WTC11 (cell line): ENCODE measurements at regions not wholly inside any gene's neighbourhood (a gene's known extent, or its start where the extent isn't known, plus 50 kb on each side); places are given as distances from the start of the nearest gene placed in this dataset.

Experiments used
- ATAC-seq: fragments of 200-7000 bp; cut with Tn5 transposase; 2 replicates; pipeline ENCODE4 v1.10.0; 2021; ENCODE audit warnings: mild to moderate bottlenecking, moderate library complexity
- CTCF ChIA-PET: fragments of 300-600 bp; sonication (Branson Sonifier 250); formaldehyde crosslinking; loops from one replicate; lab custom pipeline; 2021; ENCODE audit warnings: antibody characterized with exemption; lab: Charles Lee
- POLR2A ChIA-PET: fragments of 350-600 bp; sonication (Branson Sonifier 250); formaldehyde crosslinking; loops from one replicate; lab custom pipeline; 2021; ENCODE audit warnings: antibody characterized with exemption; lab: Charles Lee
- DNase-seq: peaks from one replicate; pipeline ENCODE4 v3.0.0; 2021; ENCODE audit warnings: low spot score
- H3K27ac Mint-ChIP-seq: 2 replicates; pipeline ENCODE4 v1.8.0; 2021; ENCODE audit warnings: mixed read lengths
- H3K27me3 Mint-ChIP-seq: 2 replicates; pipeline ENCODE4 v1.8.0; 2021; ENCODE audit warnings: low read depth, mild to moderate bottlenecking, moderate library complexity, mixed read lengths
- H3K36me3 Mint-ChIP-seq: 2 replicates; pipeline ENCODE4 v1.8.0; 2021; ENCODE audit warnings: mixed read lengths
- H3K4me1 Mint-ChIP-seq: 2 replicates; pipeline ENCODE4 v1.8.0; 2022; ENCODE audit warnings: mixed read lengths
- H3K4me3 Mint-ChIP-seq: 2 replicates; pipeline ENCODE4 v1.8.0; 2021; ENCODE audit warnings: mild to moderate bottlenecking, moderate library complexity, mixed read lengths
- H3K9me3 Mint-ChIP-seq: 2 replicates; pipeline ENCODE4 v1.8.0; 2021; ENCODE audit warnings: mixed read lengths
- E2F1 ChIP-seq: sonication (generic); formaldehyde crosslinking; IDR thresholded peaks from 2 replicates; pipeline ENCODE4 v1.8.0; 2022; ENCODE audit warnings: mild to moderate bottlenecking, missing genetic modification reagents
- ELF4 ChIP-seq: sonication (generic); formaldehyde crosslinking; IDR thresholded peaks from 2 replicates; pipeline ENCODE4 v1.8.1; 2022; ENCODE audit warnings: low read depth, mild to moderate bottlenecking, moderate library complexity, missing genetic modification reagents
- ESRRA ChIP-seq: sonication (generic); formaldehyde crosslinking; IDR thresholded peaks from 2 replicates; pipeline ENCODE4 v1.8.1; 2022; ENCODE audit warnings: mild to moderate bottlenecking, missing genetic modification reagents, borderline replicate concordance
- GABPB1 ChIP-seq: sonication (generic); formaldehyde crosslinking; IDR thresholded peaks from 2 replicates; pipeline ENCODE4 v1.8.1; 2023; ENCODE audit warnings: mild to moderate bottlenecking, missing genetic modification reagents
- IRF1 ChIP-seq: sonication (generic); formaldehyde crosslinking; IDR thresholded peaks from 2 replicates; pipeline ENCODE4 v1.8.0; 2023; ENCODE audit warnings: missing genetic modification reagents
- JUN ChIP-seq: sonication (generic); formaldehyde crosslinking; IDR thresholded peaks from 2 replicates; pipeline ENCODE4 v1.8.0; 2023; ENCODE audit warnings: mild to moderate bottlenecking, missing genetic modification reagents
- NFE2L1 ChIP-seq: sonication (generic); formaldehyde crosslinking; IDR thresholded peaks from 2 replicates; pipeline ENCODE4 v1.8.1; 2023; ENCODE audit warnings: missing genetic modification reagents
- NFYB ChIP-seq: sonication (generic); formaldehyde crosslinking; conservative IDR thresholded peaks from 2 replicates; pipeline ENCODE4 v1.8.0; 2022; ENCODE audit warnings: low read depth, missing genetic modification reagents
- OVOL2 ChIP-seq: fragments of 250-450 bp; sonication (Bioruptor Pico); IDR thresholded peaks from 2 replicates; pipeline ENCODE4 v1.9.0; 2021; ENCODE audit warnings: mild to moderate bottlenecking, borderline replicate concordance
- PRRX2 ChIP-seq: fragments of 250-450 bp; sonication (Bioruptor Pico); IDR thresholded peaks from 2 replicates; pipeline ENCODE4 v1.8.0; 2021; ENCODE audit warnings: mild to moderate bottlenecking
- ZNF121 ChIP-seq: sonication (generic); formaldehyde crosslinking; IDR thresholded peaks from 2 replicates; pipeline ENCODE4 v1.8.0; 2023; ENCODE audit warnings: missing genetic modification reagents
- ZNF232 ChIP-seq: sonication (generic); formaldehyde crosslinking; IDR thresholded peaks from 2 replicates; pipeline ENCODE4 v1.8.0; 2022; ENCODE audit warnings: mild to moderate bottlenecking, missing genetic modification reagents
- ZNF263 ChIP-seq: sonication (generic); formaldehyde crosslinking; IDR thresholded peaks from 2 replicates; pipeline ENCODE4 v1.8.1; 2022; ENCODE audit warnings: low read depth, mild to moderate bottlenecking, moderate library complexity, missing genetic modification reagents
- ZSCAN18 ChIP-seq: fragments of 250-450 bp; sonication (Bioruptor Pico); IDR thresholded peaks from 2 replicates; pipeline ENCODE4 v2.1.2; 2022; ENCODE audit warnings: mild to moderate bottlenecking, moderate library complexity
- TF ChIP-seq, protein P1 (sequence below): sonication (generic); formaldehyde crosslinking; IDR thresholded peaks from 2 replicates; pipeline ENCODE4 v1.8.0; 2023; ENCODE audit warnings: mild to moderate bottlenecking, missing genetic modification reagents
- TF ChIP-seq, protein P2 (sequence below): sonication (generic); formaldehyde crosslinking; IDR thresholded peaks from 2 replicates; pipeline ENCODE4 v1.8.0; 2023; ENCODE audit warnings: missing genetic modification reagents, mild to moderate bottlenecking, borderline replicate concordance
- TF ChIP-seq, protein P3 (sequence below): sonication (generic); formaldehyde crosslinking; IDR thresholded peaks from 2 replicates; pipeline ENCODE4 v1.8.1; 2023; ENCODE audit warnings: mild to moderate bottlenecking, missing genetic modification reagents

DNA sequence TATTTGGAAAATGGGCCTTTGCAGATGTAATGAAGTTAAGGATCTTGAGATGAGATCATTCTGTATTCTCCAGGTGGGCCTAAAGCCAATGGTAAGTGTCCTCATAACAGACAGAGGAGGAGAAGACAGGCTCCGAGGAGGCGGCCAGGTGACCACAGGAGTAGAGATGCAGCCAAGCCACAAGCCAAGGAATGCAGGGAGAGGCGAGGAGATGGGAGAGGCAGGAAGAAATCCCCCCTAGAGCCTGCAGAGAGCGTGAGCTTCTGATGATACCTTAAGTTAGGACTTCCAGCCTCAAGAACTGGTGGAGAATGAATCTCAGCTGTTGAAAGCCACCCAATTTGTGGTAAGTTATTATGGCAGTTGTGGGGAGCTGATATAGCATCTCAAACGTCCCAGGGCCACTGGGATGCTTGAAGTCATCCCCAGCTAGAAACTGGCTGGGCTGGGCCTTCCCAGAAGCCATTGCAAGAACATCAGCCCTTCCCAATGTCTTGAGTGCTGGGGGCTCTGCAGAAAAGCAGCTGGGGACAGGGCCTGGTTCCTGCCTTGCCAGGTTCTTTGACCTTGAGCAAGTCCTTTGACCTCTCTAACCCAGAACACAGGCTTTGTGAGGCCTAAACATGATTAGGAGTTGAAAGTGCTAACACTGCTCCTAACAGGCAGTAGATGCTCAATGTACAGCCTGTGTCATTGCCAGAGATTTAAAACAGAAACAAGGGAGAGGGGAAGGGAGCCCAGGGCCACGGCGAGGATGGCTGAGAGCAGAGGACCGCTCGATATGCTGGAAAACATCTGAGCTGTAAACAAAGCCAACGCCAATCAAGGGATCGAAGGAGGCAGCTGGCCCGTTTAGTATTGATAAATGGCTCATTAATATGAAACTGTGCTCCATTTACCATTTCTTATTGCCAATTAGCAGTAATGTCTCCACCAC, 632.3 kb downstream of the TBC1D22A start:
- Mint-ChIP-seq H3K36me3 (0 out of 2 replicates have a peak, but pooled peaks cover 4% of the 10 kb centered on the region), H3K27me3 (no peaks in the 10 kb centered on the region; the same call in 1 of the 2 replicates), H3K9me3 (peaks cover 8% of the 10 kb centered on the region), H3K4me1 (no peaks in the 10 kb centered on the region), H3K27ac (no peak overlapping the region), H3K4me3 (no peak overlapping the region)
- TF ChIP-seq JUN (no peak), NFYB (CRISPR knock-in tag) (no peak), GABPB1 (no peak), E2F1 (CRISPR knock-in tag) (no peak), ZSCAN18 (no peak), ZNF121 (CRISPR knock-in tag) (no peak)
- ChIA-PET POLR2A (no interaction called here), CTCF (no interaction called here)
- DNase-seq (no peak), ATAC-seq (no peak)

- H3K4me1 Mint-ChIP-seq, result no peaks in the 10 kb centered on the region
- no peaks in the 10 kb centered on the region; the same call in 1 of the 2 replicates for H3K27me3 Mint-ChIP-seq
- peaks cover 4% of the 10 kb centered on the region for H3K9me3 Mint-ChIP-seq
- TF ChIP-seq, protein P1, sequence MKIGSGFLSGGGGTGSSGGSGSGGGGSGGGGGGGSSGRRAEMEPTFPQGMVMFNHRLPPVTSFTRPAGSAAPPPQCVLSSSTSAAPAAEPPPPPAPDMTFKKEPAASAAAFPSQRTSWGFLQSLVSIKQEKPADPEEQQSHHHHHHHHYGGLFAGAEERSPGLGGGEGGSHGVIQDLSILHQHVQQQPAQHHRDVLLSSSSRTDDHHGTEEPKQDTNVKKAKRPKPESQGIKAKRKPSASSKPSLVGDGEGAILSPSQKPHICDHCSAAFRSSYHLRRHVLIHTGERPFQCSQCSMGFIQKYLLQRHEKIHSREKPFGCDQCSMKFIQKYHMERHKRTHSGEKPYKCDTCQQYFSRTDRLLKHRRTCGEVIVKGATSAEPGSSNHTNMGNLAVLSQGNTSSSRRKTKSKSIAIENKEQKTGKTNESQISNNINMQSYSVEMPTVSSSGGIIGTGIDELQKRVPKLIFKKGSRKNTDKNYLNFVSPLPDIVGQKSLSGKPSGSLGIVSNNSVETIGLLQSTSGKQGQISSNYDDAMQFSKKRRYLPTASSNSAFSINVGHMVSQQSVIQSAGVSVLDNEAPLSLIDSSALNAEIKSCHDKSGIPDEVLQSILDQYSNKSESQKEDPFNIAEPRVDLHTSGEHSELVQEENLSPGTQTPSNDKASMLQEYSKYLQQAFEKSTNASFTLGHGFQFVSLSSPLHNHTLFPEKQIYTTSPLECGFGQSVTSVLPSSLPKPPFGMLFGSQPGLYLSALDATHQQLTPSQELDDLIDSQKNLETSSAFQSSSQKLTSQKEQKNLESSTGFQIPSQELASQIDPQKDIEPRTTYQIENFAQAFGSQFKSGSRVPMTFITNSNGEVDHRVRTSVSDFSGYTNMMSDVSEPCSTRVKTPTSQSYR (CRISPR knock-in tag), result no peak
- TF ChIP-seq OVOL2, result no peak
- TF ChIP-seq ZNF232 (CRISPR knock-in tag), result no peak
- no peak for TF ChIP-seq PRRX2
- TF ChIP-seq, protein P2, sequence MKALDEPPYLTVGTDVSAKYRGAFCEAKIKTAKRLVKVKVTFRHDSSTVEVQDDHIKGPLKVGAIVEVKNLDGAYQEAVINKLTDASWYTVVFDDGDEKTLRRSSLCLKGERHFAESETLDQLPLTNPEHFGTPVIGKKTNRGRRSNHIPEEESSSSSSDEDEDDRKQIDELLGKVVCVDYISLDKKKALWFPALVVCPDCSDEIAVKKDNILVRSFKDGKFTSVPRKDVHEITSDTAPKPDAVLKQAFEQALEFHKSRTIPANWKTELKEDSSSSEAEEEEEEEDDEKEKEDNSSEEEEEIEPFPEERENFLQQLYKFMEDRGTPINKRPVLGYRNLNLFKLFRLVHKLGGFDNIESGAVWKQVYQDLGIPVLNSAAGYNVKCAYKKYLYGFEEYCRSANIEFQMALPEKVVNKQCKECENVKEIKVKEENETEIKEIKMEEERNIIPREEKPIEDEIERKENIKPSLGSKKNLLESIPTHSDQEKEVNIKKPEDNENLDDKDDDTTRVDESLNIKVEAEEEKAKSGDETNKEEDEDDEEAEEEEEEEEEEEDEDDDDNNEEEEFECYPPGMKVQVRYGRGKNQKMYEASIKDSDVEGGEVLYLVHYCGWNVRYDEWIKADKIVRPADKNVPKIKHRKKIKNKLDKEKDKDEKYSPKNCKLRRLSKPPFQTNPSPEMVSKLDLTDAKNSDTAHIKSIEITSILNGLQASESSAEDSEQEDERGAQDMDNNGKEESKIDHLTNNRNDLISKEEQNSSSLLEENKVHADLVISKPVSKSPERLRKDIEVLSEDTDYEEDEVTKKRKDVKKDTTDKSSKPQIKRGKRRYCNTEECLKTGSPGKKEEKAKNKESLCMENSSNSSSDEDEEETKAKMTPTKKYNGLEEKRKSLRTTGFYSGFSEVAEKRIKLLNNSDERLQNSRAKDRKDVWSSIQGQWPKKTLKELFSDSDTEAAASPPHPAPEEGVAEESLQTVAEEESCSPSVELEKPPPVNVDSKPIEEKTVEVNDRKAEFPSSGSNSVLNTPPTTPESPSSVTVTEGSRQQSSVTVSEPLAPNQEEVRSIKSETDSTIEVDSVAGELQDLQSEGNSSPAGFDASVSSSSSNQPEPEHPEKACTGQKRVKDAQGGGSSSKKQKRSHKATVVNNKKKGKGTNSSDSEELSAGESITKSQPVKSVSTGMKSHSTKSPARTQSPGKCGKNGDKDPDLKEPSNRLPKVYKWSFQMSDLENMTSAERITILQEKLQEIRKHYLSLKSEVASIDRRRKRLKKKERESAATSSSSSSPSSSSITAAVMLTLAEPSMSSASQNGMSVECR (CRISPR knock-in tag), result no peak
- TF ChIP-seq ESRRA (CRISPR knock-in tag), result no peak
- TF ChIP-seq ZNF263, result no peak
- TF ChIP-seq, protein P3, sequence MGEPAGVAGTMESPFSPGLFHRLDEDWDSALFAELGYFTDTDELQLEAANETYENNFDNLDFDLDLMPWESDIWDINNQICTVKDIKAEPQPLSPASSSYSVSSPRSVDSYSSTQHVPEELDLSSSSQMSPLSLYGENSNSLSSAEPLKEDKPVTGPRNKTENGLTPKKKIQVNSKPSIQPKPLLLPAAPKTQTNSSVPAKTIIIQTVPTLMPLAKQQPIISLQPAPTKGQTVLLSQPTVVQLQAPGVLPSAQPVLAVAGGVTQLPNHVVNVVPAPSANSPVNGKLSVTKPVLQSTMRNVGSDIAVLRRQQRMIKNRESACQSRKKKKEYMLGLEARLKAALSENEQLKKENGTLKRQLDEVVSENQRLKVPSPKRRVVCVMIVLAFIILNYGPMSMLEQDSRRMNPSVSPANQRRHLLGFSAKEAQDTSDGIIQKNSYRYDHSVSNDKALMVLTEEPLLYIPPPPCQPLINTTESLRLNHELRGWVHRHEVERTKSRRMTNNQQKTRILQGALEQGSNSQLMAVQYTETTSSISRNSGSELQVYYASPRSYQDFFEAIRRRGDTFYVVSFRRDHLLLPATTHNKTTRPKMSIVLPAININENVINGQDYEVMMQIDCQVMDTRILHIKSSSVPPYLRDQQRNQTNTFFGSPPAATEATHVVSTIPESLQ (CRISPR knock-in tag), result no peak
- no peak for TF ChIP-seq NFE2L1 (CRISPR knock-in tag)
- no peak for TF ChIP-seq ELF4 (CRISPR knock-in tag)
- TF ChIP-seq IRF1, result no peak
- no peak overlapping the region for H3K27ac Mint-ChIP-seq
- DNase-seq (no peak), ATAC-seq (no peak)
- no peak overlapping the region for H3K4me3 Mint-ChIP-seq
- ChIA-PET CTCF (no interaction called here), POLR2A (no interaction called here)
- H3K36me3 Mint-ChIP-seq, result 0 out of 2 replicates have a peak, but pooled peaks cover 4% of the 10 kb centered on the region
Observed at GRCh38 chr22:47393191-47393590, 630.7 kb downstream of the TBC1D22A start.
